K562 (cell line): ENCODE measurements at regions not wholly inside any gene's neighbourhood (a gene's known extent, or its start where the extent isn't known, plus 50 kb on each side); places are given as distances from the start of the nearest gene placed in this dataset.
A peak's percentile ranks its signal among the peaks of the same experiment; 100 is the strongest.

Experiments used
- BRCA1 ChIP-seq, 2 experiments: fragments of 450-650 bp in 1 of 2; sonication (generic) in 1 of 2; formaldehyde crosslinking in 1 of 2; IDR thresholded peaks; 2 replicates each; pipeline versions ENCODE4 v1.5.0 to v1.6.1; 2017 to 2020; ENCODE audit warnings: mild to moderate bottlenecking in 1 of 2, missing genetic modification reagents in 1 of 2
- CBFA2T2 ChIP-seq: fragments of 450-650 bp; conservative IDR thresholded peaks from 2 replicates; pipeline ENCODE4 v1.6.1; 2017; ENCODE audit warnings: mild to moderate bottlenecking
- ETS2 ChIP-seq: IDR thresholded peaks from 2 replicates; pipeline ENCODE4 v1.6.1; 2016; ENCODE audit warnings: borderline replicate concordance, missing genetic modification characterization, mild to moderate bottlenecking, moderate library complexity, missing compliant biosample characterization; ENCODE audit not compliant: poor library complexity, severe bottlenecking
- GATA2 ChIP-seq: sonication (generic); formaldehyde crosslinking; IDR thresholded peaks from 2 replicates; pipeline ENCODE4 v1.4.0; 2020; ENCODE audit warnings: mild to moderate bottlenecking, missing genetic modification reagents
- HMG20B ChIP-seq: fragments of 250-450 bp; sonication (Bioruptor Pico); IDR thresholded peaks from 2 replicates; pipeline ENCODE4 v1.5.0; 2021; ENCODE audit warnings: mild to moderate bottlenecking
- KAT8 ChIP-seq: fragments of 450-650 bp; IDR thresholded peaks from 2 replicates; pipeline ENCODE4 v1.6.1; 2016; ENCODE audit warnings: low read depth, mild to moderate bottlenecking
- KDM4B ChIP-seq, 2 experiments: fragments of 450-650 bp in 1 of 2; sonication (generic) in 1 of 2; IDR thresholded peaks; 2 replicates each; pipeline ENCODE4 v1.6.1; 2016 to 2017; ENCODE audit warnings: borderline replicate concordance in 2 of 2, antibody characterized with exemption in 1 of 2, low read depth in 1 of 2, mild to moderate bottlenecking in 1 of 2
- NR2C2 ChIP-seq, 2 experiments: fragments of 200-800 bp in 1 of 2; sonication (Bioruptor generic) in 1 of 2; sonication (generic) in 1 of 2; formaldehyde crosslinking in 1 of 2; IDR thresholded peaks; 2 replicates each; pipeline versions ENCODE4 v1.6.1 to v1.8.0; 2016 to 2022; ENCODE audit warnings: mild to moderate bottlenecking in 1 of 2, missing compliant biosample characterization in 1 of 2, missing genetic modification characterization in 1 of 2, missing genetic modification reagents in 1 of 2
- NR4A1 ChIP-seq, 2 experiments: fragments of 250-450 bp in 1 of 2; fragments of 450-650 bp in 1 of 2; sonication (Bioruptor Pico) in 1 of 2; IDR thresholded peaks; 2 replicates each; pipeline versions ENCODE4 v1.4.0 to v1.6.1; 2016 to 2020; ENCODE audit warnings: mild to moderate bottlenecking in 2 of 2, missing compliant biosample characterization in 1 of 2, missing genetic modification characterization in 1 of 2, moderate library complexity in 1 of 2
- PYGO2 ChIP-seq: fragments of 450-650 bp; IDR thresholded peaks from 2 replicates; pipeline ENCODE4 v1.6.1; 2016; ENCODE audit warnings: mild to moderate bottlenecking, missing genetic modification characterization, moderate library complexity, missing compliant biosample characterization
- SAP30 ChIP-seq: fragments of 200-600 bp; sonication (generic); IDR thresholded peaks from 2 replicates; pipeline ENCODE4 v1.6.1; 2012; ENCODE audit warnings: borderline replicate concordance, low read depth, mild to moderate bottlenecking, moderate library complexity, low read length, control low read depth, inconsistent platforms; ENCODE audit not compliant: insufficient read depth, poor library complexity, severe bottlenecking
- ZNF143 ChIP-seq: sonication (generic); formaldehyde crosslinking; IDR thresholded peaks from 2 replicates; pipeline ENCODE4 v1.9.0; 2022; ENCODE audit warnings: mild to moderate bottlenecking, missing genetic modification reagents
- ZNF212 ChIP-seq: fragments of 450-650 bp; formaldehyde crosslinking; IDR thresholded peaks from 2 replicates; pipeline ENCODE4 v1.4.0; 2020; ENCODE audit warnings: mild to moderate bottlenecking
- ZNF263 ChIP-seq: sonication (generic); formaldehyde crosslinking; IDR thresholded peaks from 2 replicates; pipeline ENCODE4 v1.8.0; 2022; ENCODE audit warnings: mild to moderate bottlenecking, missing genetic modification reagents, borderline replicate concordance
- ZNF408 ChIP-seq: fragments of 250-450 bp; sonication (Bioruptor Pico); IDR thresholded peaks from 2 replicates; pipeline ENCODE4 v1.4.0; 2020; ENCODE audit warnings: low read depth, mild to moderate bottlenecking, moderate library complexity
- ZNF57 ChIP-seq: fragments of 450-650 bp; formaldehyde crosslinking; IDR thresholded peaks from 2 replicates; pipeline ENCODE4 v1.4.0; 2020; ENCODE audit warnings: mild to moderate bottlenecking, moderate library complexity
- ZNF764 ChIP-seq: fragments of 250-450 bp; sonication (Bioruptor Pico); IDR thresholded peaks from 2 replicates; pipeline ENCODE4 v1.4.0; 2020; ENCODE audit warnings: low read depth, mild to moderate bottlenecking, moderate library complexity
- TF ChIP-seq, protein P1 (sequence below): fragments of 450-650 bp; IDR thresholded peaks from 2 replicates; pipeline ENCODE4 v1.6.1; 2018; ENCODE audit not compliant: partially characterized antibody
- TF ChIP-seq, protein P2 (sequence below): sonication (generic); formaldehyde crosslinking; IDR thresholded peaks from 2 replicates; pipeline ENCODE4 v1.8.0; 2022; ENCODE audit warnings: mild to moderate bottlenecking, missing genetic modification reagents, borderline replicate concordance
- TF ChIP-seq, protein P3 (sequence below): fragments of 450-650 bp; formaldehyde crosslinking; IDR thresholded peaks from 2 replicates; pipeline ENCODE4 v1.4.0; 2022; ENCODE audit warnings: mild to moderate bottlenecking, moderate library complexity

DNA sequence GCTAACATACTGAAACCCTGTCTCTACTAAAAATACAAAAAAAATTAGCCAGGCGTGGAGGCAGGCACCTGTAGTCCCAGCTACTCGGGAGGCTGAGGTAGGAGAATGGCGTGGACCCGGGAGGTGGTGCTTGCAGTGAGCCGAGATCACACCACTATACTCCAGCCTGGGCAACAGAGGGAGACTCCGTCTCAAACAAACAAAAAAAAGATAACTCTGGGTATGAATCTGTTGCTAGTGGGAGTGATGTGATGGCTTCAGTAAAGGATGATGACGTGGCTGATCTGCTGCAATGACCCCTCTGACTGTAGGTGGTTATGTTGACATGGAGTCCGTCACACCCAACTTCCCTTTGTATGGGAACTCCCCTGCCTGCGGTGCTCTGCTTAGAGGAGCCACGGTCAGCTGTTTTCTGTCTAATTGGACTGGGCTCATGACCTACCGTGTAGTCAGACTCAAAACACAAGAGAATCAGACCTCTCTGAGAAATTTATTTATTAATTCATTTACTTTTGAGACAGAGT lies 59.1 kb upstream of the MED13L start (continued):
- TF ChIP-seq, protein P1, sequence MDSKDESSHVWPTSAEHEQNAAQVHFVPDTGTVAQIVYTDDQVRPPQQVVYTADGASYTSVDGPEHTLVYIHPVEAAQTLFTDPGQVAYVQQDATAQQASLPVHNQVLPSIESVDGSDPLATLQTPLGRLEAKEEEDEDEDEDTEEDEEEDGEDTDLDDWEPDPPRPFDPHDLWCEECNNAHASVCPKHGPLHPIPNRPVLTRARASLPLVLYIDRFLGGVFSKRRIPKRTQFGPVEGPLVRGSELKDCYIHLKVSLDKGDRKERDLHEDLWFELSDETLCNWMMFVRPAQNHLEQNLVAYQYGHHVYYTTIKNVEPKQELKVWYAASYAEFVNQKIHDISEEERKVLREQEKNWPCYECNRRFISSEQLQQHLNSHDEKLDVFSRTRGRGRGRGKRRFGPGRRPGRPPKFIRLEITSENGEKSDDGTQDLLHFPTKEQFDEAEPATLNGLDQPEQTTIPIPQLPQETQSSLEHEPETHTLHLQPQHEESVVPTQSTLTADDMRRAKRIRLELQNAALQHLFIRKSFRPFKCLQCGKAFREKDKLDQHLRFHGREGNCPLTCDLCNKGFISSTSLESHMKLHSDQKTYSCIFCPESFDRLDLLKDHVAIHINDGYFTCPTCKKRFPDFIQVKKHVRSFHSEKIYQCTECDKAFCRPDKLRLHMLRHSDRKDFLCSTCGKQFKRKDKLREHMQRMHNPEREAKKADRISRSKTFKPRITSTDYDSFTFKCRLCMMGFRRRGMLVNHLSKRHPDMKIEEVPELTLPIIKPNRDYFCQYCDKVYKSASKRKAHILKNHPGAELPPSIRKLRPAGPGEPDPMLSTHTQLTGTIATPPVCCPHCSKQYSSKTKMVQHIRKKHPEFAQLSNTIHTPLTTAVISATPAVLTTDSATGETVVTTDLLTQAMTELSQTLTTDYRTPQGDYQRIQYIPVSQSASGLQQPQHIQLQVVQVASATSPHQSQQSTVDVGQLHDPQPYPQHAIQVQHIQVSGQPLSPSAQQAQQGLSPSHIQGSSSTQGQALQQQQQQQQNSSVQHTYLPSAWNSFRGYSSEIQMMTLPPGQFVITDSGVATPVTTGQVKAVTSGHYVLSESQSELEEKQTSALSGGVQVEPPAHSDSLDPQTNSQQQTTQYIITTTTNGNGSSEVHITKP: peak; percentile 83
- TF ChIP-seq ETS2 (tag): no peak
- TF ChIP-seq ZNF212 (CRISPR knock-in tag): no peak
- TF ChIP-seq NR2C2 (CRISPR knock-in tag; IDR thresholded peaks at IDR 0.05): no peak
- peak; percentile 66 for TF ChIP-seq NR2C2 (tag; IDR thresholded peaks at IDR 0.05)
- TF ChIP-seq, protein P2, sequence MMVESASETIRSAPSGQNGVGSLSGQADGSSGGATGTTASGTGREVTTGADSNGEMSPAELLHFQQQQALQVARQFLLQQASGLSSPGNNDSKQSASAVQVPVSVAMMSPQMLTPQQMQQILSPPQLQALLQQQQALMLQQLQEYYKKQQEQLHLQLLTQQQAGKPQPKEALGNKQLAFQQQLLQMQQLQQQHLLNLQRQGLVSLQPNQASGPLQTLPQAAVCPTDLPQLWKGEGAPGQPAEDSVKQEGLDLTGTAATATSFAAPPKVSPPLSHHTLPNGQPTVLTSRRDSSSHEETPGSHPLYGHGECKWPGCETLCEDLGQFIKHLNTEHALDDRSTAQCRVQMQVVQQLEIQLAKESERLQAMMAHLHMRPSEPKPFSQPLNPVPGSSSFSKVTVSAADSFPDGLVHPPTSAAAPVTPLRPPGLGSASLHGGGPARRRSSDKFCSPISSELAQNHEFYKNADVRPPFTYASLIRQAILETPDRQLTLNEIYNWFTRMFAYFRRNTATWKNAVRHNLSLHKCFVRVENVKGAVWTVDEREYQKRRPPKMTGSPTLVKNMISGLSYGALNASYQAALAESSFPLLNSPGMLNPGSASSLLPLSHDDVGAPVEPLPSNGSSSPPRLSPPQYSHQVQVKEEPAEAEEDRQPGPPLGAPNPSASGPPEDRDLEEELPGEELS: no peak
- no peak for TF ChIP-seq ZNF57 (CRISPR knock-in tag)
- TF ChIP-seq, protein P3, sequence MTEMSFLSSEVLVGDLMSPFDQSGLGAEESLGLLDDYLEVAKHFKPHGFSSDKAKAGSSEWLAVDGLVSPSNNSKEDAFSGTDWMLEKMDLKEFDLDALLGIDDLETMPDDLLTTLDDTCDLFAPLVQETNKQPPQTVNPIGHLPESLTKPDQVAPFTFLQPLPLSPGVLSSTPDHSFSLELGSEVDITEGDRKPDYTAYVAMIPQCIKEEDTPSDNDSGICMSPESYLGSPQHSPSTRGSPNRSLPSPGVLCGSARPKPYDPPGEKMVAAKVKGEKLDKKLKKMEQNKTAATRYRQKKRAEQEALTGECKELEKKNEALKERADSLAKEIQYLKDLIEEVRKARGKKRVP: no peak
- TF ChIP-seq KAT8: no peak
- no peak for TF ChIP-seq PYGO2 (tag)
- TF ChIP-seq KDM4B (IDR thresholded peaks at IDR 0.05; ENCODE audit: borderline replicate concordance in 2 of 2, low read depth in 1 of 2): no peak
- no peak for TF ChIP-seq BRCA1 (IDR thresholded peaks at IDR 0.05)
- no peak for TF ChIP-seq BRCA1 (CRISPR knock-in tag; IDR thresholded peaks at IDR 0.05)
- TF ChIP-seq HMG20B (CRISPR knock-in tag): no peak
- no peak for TF ChIP-seq GATA2 (CRISPR knock-in tag)
- TF ChIP-seq ZNF408 (CRISPR knock-in tag): no peak
- no peak for TF ChIP-seq CBFA2T2
- TF ChIP-seq ZNF143: no peak
- no peak for TF ChIP-seq ZNF764 (CRISPR knock-in tag)
- TF ChIP-seq NR4A1 (CRISPR knock-in tag; IDR thresholded peaks at IDR 0.05): no peak
- no peak for TF ChIP-seq NR4A1 (tag; IDR thresholded peaks at IDR 0.05)
- no peak for TF ChIP-seq SAP30
- TF ChIP-seq ZNF263 (CRISPR knock-in tag): no peak
